Neuronal stem cell (in vitro differentiated cells): ENCODE measurements at regions not wholly inside any gene's neighbourhood (a gene's known extent, or its start where the extent isn't known, plus 50 kb on each side); places are given as distances from the start of the nearest gene placed in this dataset.

Experiments used
- DNase-seq: peaks from one replicate; pipeline ENCODE4 v3.0.0-alpha.2; 2013; ENCODE audit warnings: low spot score
- H2AFZ ChIP-seq: one replicate; pipeline ENCODE4 v1.6.1; 2013; ENCODE audit warnings: mild to moderate bottlenecking, low read length, inconsistent platforms
- H2AK5ac ChIP-seq: 2 replicates; pipeline ENCODE4 v1.6.1; 2013; ENCODE audit warnings: low read depth, mild to moderate bottlenecking, inconsistent platforms, low read length, moderate library complexity, mixed read lengths
- H2BK120ac ChIP-seq: 2 replicates; pipeline ENCODE4 v1.6.1; 2013; ENCODE audit warnings: low read depth, mild to moderate bottlenecking, inconsistent platforms, low read length, moderate library complexity, mixed read lengths
- H2BK12ac ChIP-seq: one replicate; pipeline ENCODE4 v1.6.1; 2013; ENCODE audit warnings: low read length, inconsistent platforms
- H2BK15ac ChIP-seq: 2 replicates; pipeline ENCODE4 v1.6.1; 2013; ENCODE audit warnings: mild to moderate bottlenecking, low read length, inconsistent platforms, mixed read lengths
- H2BK5ac ChIP-seq: one replicate; pipeline ENCODE4 v1.6.1; 2013; ENCODE audit warnings: inconsistent platforms, mild to moderate bottlenecking, low read length, moderate library complexity
- H3K14ac ChIP-seq: one replicate; pipeline ENCODE4 v1.6.1; 2013; ENCODE audit warnings: low read length, inconsistent platforms
- H3K18ac ChIP-seq: 2 replicates; pipeline ENCODE4 v1.6.1; 2013; ENCODE audit warnings: low read length, inconsistent platforms
- H3K23ac ChIP-seq: 2 replicates; pipeline ENCODE4 v1.6.1; 2013; ENCODE audit warnings: low read depth, mild to moderate bottlenecking, mixed read lengths, low read length, inconsistent platforms; ENCODE audit not compliant: poor library complexity
- H3K27ac ChIP-seq: replicated peaks from 3 replicates; pipeline ENCODE4 v1.5.1; 2013; ENCODE audit warnings: low read length, inconsistent platforms
- H3K27me3 ChIP-seq, 3 experiments: 2 replicates each; pipeline ENCODE4 v1.6.1; 2013; ENCODE audit warnings: low read length in 3 of 3, mild to moderate bottlenecking in 2 of 3, inconsistent platforms in 1 of 3, low read depth in 1 of 3, mixed read lengths in 1 of 3, moderate library complexity in 1 of 3; ENCODE audit not compliant: control insufficient read depth in 3 of 3, insufficient read depth in 3 of 3
- H3K36me3 ChIP-seq, 2 donors: replicated peaks in 1 of 2; 2 replicates each; pipeline ENCODE4 v1.6.1; 2013; ENCODE audit warnings: low read length in 2 of 2; ENCODE audit not compliant: control insufficient read depth in 2 of 2, insufficient read depth in 2 of 2
- H3K4ac ChIP-seq: 2 replicates; pipeline ENCODE4 v1.6.1; 2013; ENCODE audit warnings: inconsistent platforms, mild to moderate bottlenecking, low read length, moderate library complexity
- H3K4me1 ChIP-seq, 2 donors: 1 replicate in 1 of 2; 2 replicates in 1 of 2; pipeline ENCODE4 v1.6.1; 2013; ENCODE audit warnings: low read length in 2 of 2, low read depth in 1 of 2; ENCODE audit not compliant: control insufficient read depth in 2 of 2, insufficient read depth in 1 of 2
- H3K4me2 ChIP-seq: one replicate; pipeline ENCODE4 v1.6.1; 2013; ENCODE audit warnings: mild to moderate bottlenecking, low read length, inconsistent platforms; ENCODE audit not compliant: insufficient read depth, poor library complexity, severe bottlenecking
- H3K4me3 ChIP-seq, 2 donors: 2 replicates each; pipeline ENCODE4 v1.5.1; 2013; ENCODE audit warnings: low read length in 2 of 2, mild to moderate bottlenecking in 2 of 2, inconsistent platforms in 1 of 2, moderate library complexity in 1 of 2
- H3K79me1 ChIP-seq: one replicate; pipeline ENCODE4 v1.6.1; 2013; ENCODE audit warnings: low read depth, mild to moderate bottlenecking, inconsistent platforms, low read length, moderate library complexity
- H3K9ac ChIP-seq: one replicate; pipeline ENCODE4 v1.6.1; 2013; ENCODE audit warnings: mild to moderate bottlenecking, low read depth, low read length, inconsistent platforms; ENCODE audit not compliant: poor library complexity
- H3K9me3 ChIP-seq, 2 donors: replicated peaks in 1 of 2; 2 replicates each; pipeline versions ENCODE3 to v1.6.1; 2013; ENCODE audit warnings: low read length in 2 of 2, mild to moderate bottlenecking in 2 of 2, inconsistent platforms in 1 of 2, low read depth in 1 of 2, mixed read lengths in 1 of 2, moderate library complexity in 1 of 2; ENCODE audit not compliant: control insufficient read depth in 2 of 2, insufficient read depth in 1 of 2
- H4K8ac ChIP-seq: one replicate; pipeline ENCODE4 v1.6.1; 2013; ENCODE audit warnings: low read depth, mild to moderate bottlenecking, inconsistent platforms, low read length, moderate library complexity
- H4K91ac ChIP-seq: one replicate; pipeline ENCODE4 v1.6.1; 2013; ENCODE audit warnings: low read length, low read depth, mild to moderate bottlenecking, inconsistent platforms; ENCODE audit not compliant: poor library complexity
- WGBS, 2 donors: extraction: QIAGEN DNeasy Blood & Tissue Kit; methylation state at CpG; one replicate each; pipeline ENCODE4 v1.1.7; 2013; ENCODE audit warnings: missing lambda C conversion rate in 2 of 2, mixed read lengths in 1 of 2; ENCODE audit not compliant: insufficient read length in 2 of 2, insufficient replicate concordance in 1 of 2; ENCODE audit errors: extremely low coverage in 2 of 2; 5-methylcytosine and 5-hydroxymethylcytosine counted together

DNA sequence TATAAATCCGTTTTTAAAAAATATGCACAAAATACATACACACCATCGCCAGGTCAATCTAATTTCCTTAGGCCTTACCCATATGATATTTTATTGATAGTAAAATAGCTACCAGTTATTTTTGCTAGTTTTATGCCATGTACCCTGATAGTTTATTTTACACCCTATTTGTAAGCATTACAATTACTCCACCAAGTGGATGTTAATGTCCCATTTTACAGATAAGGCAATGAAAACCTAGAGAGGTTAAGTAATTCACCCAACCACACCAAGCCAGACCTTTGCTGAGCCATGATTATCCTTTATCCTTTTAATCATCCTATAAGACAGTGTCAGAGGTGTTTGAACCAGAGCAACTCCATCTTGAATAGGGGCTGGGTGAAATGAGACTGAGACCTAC lies 86.8 kb downstream of the CBLN4 start:
- Histone ChIP-seq H3K36me3 (no peaks in the 10 kb centered on the region), H2BK120ac (no peak overlapping the region), H2BK12ac (no peak overlapping the region), H3K27ac (no peak overlapping the region), H3K4me2 (no peak overlapping the region), H3K4me1 (no peaks in the 10 kb centered on the region), H3K9ac (no peak overlapping the region), H3K14ac (no peak overlapping the region), H2AFZ (no peak overlapping the region), H3K4me3 (no peak overlapping the region), H3K27me3 (no peaks in the 10 kb centered on the region), H2BK5ac (no peak overlapping the region), H3K9me3 (peaks cover 0 to 3% of the 10 kb centered on the region in 2 donors), H3K79me1 (no peaks in the 10 kb centered on the region), H2BK15ac (no peak overlapping the region), H3K23ac (no peak overlapping the region), H4K91ac (no peak overlapping the region), H3K18ac (no peak overlapping the region), H4K8ac (no peak overlapping the region), H3K4ac (no peak overlapping the region), H2AK5ac (no peak overlapping the region)
- no CpG with 5 or more reads among the region's 2 CpGs for WGBS, 2 donors
- no peak for DNase-seq

DNA sequence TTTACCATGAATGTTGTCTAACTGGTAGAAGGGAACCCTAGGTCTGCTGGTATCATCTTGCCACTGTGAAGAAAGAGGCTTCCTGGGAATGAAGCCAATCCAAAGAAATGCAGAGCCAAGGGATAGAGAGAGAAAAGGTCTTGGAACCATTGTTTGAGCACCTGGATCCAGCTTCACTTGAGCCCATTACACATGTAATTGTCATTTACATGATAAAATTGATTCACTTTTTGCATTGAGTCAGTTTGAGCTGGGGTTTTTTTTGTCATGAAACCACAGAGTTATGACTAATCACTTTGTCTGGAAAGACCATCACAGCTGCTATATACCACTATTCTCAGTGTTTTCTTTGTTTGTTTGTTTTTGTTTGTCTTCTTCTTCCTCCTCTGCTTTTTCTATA lies 112.3 kb downstream of the CBLN4 start:
- no peak overlapping the region for H3K27ac ChIP-seq
- no peak overlapping the region for H2BK12ac ChIP-seq
- no peaks in the 10 kb centered on the region for H3K4me1 ChIP-seq
- no peak overlapping the region for H3K4ac ChIP-seq
- no peak for DNase-seq
- peaks cover 0 to 1% of the 10 kb centered on the region in 2 donors for H3K9me3 ChIP-seq
- no peak overlapping the region for H4K91ac ChIP-seq
- no peak overlapping the region for H3K18ac ChIP-seq
- no peak overlapping the region for H3K9ac ChIP-seq
- H4K8ac ChIP-seq, result no peak overlapping the region
- H3K27me3 ChIP-seq, result no peaks in the 10 kb centered on the region
- no peak overlapping the region for H2AK5ac ChIP-seq
- no peak overlapping the region for H3K23ac ChIP-seq
- no peak overlapping the region for H2BK120ac ChIP-seq
- H2BK5ac ChIP-seq, result no peak overlapping the region
- H3K36me3 ChIP-seq, result no peaks in the 10 kb centered on the region
- H2AFZ ChIP-seq, result no peak overlapping the region
- H3K4me3 ChIP-seq, result no peak overlapping the region
- H3K14ac ChIP-seq, result no peak overlapping the region
- no peak overlapping the region for H3K4me2 ChIP-seq
- H2BK15ac ChIP-seq, result no peak overlapping the region
- no peaks in the 10 kb centered on the region for H3K79me1 ChIP-seq

GRCh38 chr20:55888685-55889084 lies 116.6 kb downstream of the CBLN4 start:
- H3K27me3 ChIP-seq, result no peaks in the 10 kb centered on the region
- no peak overlapping the region for H2BK5ac ChIP-seq
- peaks cover 0 to 1% of the 10 kb centered on the region in 2 donors for H3K9me3 ChIP-seq
- no peak overlapping the region for H4K8ac ChIP-seq
- H4K91ac ChIP-seq, result no peak overlapping the region
- H3K9ac ChIP-seq, result no peak overlapping the region
- no peak overlapping the region for H2BK120ac ChIP-seq
- H3K14ac ChIP-seq, result no peak overlapping the region
- H3K4me2 ChIP-seq, result no peak overlapping the region
- no peak for DNase-seq
- no peaks in the 10 kb centered on the region for H3K36me3 ChIP-seq
- H3K79me1 ChIP-seq, result no peaks in the 10 kb centered on the region
- no peak overlapping the region for H2BK12ac ChIP-seq
- H2AFZ ChIP-seq, result peak overlapping the region; percentile 78
- no peak overlapping the region for H3K18ac ChIP-seq
- no peak overlapping the region for H2AK5ac ChIP-seq
- H3K4me1 ChIP-seq, result no peaks in the 10 kb centered on the region
- no peak overlapping the region for H3K4ac ChIP-seq
- H3K4me3 ChIP-seq, result peak overlapping the region in 1 of 2 donors; percentile 17
- no peak overlapping the region for H3K27ac ChIP-seq
- H2BK15ac ChIP-seq, result no peak overlapping the region
- no peak overlapping the region for H3K23ac ChIP-seq
- no CpG with 5 or more reads among the region's 5 CpGs for WGBS, 2 donors

DNA sequence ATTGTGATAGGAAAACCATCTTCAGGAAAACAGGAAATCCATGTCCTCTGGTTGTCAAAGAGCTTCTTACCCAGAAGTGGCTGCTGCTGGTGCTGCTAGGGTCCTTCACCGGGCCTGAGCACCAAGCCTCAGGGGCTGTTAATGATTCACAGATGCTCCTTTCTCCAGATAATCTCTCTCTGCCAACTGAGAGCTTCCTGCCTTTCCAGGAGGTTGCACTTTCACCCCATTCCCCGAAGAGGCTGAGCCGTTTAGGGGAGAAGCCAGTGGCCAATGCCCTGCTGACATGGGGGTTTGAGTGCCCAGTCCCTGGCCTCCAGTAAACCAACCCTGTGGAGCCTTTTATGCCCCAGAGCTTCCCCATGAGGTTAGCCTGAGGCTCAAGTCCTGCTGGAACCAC lies 122.4 kb downstream of the CBLN4 start:
- Histone ChIP-seq H3K4ac (no peak overlapping the region), H2AK5ac (no peak overlapping the region), H3K4me2 (no peak overlapping the region), H3K23ac (no peak overlapping the region), H2BK5ac (no peak overlapping the region), H3K79me1 (no peaks in the 10 kb centered on the region), H3K4me3 (no peak overlapping the region), H4K91ac (no peak overlapping the region), H2AFZ (no peak overlapping the region), H2BK120ac (no peak overlapping the region), H3K9ac (no peak overlapping the region), H3K18ac (no peak overlapping the region), H3K14ac (no peak overlapping the region), H2BK15ac (no peak overlapping the region), H2BK12ac (no peak overlapping the region), H3K27ac (no peak overlapping the region), H3K36me3 (no peaks in the 10 kb centered on the region), H3K9me3 (no peaks in the 10 kb centered on the region), H3K27me3 (no peaks in the 10 kb centered on the region), H4K8ac (no peak overlapping the region), H3K4me1 (no peaks in the 10 kb centered on the region)
- DNase-seq, result no peak
- WGBS, 2 donors, result no CpG with 5 or more reads among the region's 3 CpGs
